Right lobe of liver (tissue), 6 donors: ENCODE measurements at regions not wholly inside any gene's neighbourhood (a gene's known extent, or its start where the extent isn't known, plus 50 kb on each side); places are given as distances from the start of the nearest gene placed in this dataset.

ENCODE experiments used
- ATAC-seq, 4 donors: fragments of 200-7000 bp; cut with Tn5 transposase; one replicate each; pipeline ENCODE4 v1.9.1; 2020; ENCODE audit warnings: mild to moderate bottlenecking in 4 of 4, moderate library complexity in 4 of 4
- DNase-seq, 3 donors: peaks; one replicate each; pipeline ENCODE4 v3.0.0-alpha.2; 2020
- H3K27ac ChIP-seq, 3 donors: fragments of 200-600 bp; one replicate each; pipeline ENCODE4 v1.8.0; 2022
- H3K27me3 ChIP-seq, 2 donors: fragments of 200-600 bp; one replicate each; pipeline ENCODE4 v1.8.0; 2022
- H3K36me3 ChIP-seq, 4 donors: fragments of 200-600 bp; sonication (generic) in 1 of 4; one replicate each; pipeline versions ENCODE4 v1.5.1 to v1.8.0; 2017 to 2022; ENCODE audit warnings: control low read depth in 1 of 4
- H3K4me1 ChIP-seq, 4 donors: fragments of 200-600 bp; sonication (generic) in 1 of 4; one replicate each; pipeline versions ENCODE4 v1.5.1 to v1.8.0; 2017 to 2022; ENCODE audit warnings: control low read depth in 1 of 4
- H3K4me3 ChIP-seq, 3 donors: fragments of 200-600 bp; one replicate each; pipeline ENCODE4 v1.8.0; 2022
- H3K9me3 ChIP-seq, 4 donors: fragments of 200-600 bp; sonication (generic) in 1 of 4; one replicate each; pipeline versions ENCODE4 v1.5.1 to v1.8.0; 2017 to 2022; ENCODE audit warnings: control low read depth in 1 of 4
- POLR2A ChIP-seq: fragments of 450-650 bp; IDR thresholded peaks from one replicate; pipeline ENCODE4 v1.6.1; 2017; ENCODE audit warnings: antibody characterized with exemption, mild to moderate bottlenecking
- WGBS: methylation state at CpG from one replicate; pipeline ENCODE4 v1.1.6; 2018; ENCODE audit warnings: low coverage, low lambda C conversion rate; ENCODE audit not compliant: insufficient coverage; ENCODE audit errors: missing lambda C conversion rate; 5-methylcytosine and 5-hydroxymethylcytosine counted together
- intact Hi-C, 2 donors: fragments of 100-400 bp; cut with DNase I; formaldehyde crosslinking; loops; one replicate each; pipeline versions ENCODE4 v1.11.2 to v1.14.1; 2022
- TF ChIP-seq, protein P1 (sequence below), 4 donors: fragments of 200-600 bp in 3 of 4; fragments of 450-650 bp in 1 of 4; IDR thresholded peaks; one replicate each; pipeline versions ENCODE4 v1.5.1 to v1.8.0; 2016 to 2022; ENCODE audit warnings: antibody characterized with exemption in 4 of 4, mild to moderate bottlenecking in 2 of 4
- donor health status: DM: no; HTN: yes; CAD: no.
- donor health status: DM: no; HTN: no; CAD: no.
- donor health status: DM: no; HTN: no; CAD: no.
- donor health status: DM: no; HTN: yes; CAD: no.
- donor health status: DM: no; HTN: yes; CAD: no.

DNA sequence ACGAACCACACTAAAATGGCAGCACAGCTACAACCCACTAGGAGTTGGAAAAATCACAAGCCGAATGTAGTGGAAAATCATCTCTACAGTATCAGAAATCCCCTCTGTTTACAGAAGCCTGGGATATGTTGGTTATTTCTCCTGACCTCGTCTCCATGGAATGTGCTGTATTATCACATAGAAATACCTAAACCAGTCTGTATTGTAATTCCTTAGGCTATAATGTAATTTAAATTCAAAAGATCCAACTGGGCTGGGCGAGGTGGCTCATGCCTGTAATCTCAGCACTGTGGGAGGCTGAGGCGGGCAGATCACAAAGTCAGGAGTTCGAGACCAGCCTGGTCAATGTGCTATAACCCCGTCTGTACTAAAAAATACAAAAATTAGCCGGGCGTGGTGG lies 244.8 kb upstream of the MPDZ start:
- no peak for ATAC-seq
- no peak for DNase-seq
- Histone ChIP-seq H3K27me3 (no peaks in the 10 kb centered on the region), H3K4me3 (no peak overlapping the region), H3K4me1 (no peaks in the 10 kb centered on the region), H3K27ac (no peak overlapping the region), H3K36me3 (no peaks in the 10 kb centered on the region), H3K9me3 (no peaks in the 10 kb centered on the region)
- intact Hi-C loops, result no loop called here
- WGBS, result 56% methylated on average over 9 of the region's 9 CpGs
- TF ChIP-seq, protein P1, sequence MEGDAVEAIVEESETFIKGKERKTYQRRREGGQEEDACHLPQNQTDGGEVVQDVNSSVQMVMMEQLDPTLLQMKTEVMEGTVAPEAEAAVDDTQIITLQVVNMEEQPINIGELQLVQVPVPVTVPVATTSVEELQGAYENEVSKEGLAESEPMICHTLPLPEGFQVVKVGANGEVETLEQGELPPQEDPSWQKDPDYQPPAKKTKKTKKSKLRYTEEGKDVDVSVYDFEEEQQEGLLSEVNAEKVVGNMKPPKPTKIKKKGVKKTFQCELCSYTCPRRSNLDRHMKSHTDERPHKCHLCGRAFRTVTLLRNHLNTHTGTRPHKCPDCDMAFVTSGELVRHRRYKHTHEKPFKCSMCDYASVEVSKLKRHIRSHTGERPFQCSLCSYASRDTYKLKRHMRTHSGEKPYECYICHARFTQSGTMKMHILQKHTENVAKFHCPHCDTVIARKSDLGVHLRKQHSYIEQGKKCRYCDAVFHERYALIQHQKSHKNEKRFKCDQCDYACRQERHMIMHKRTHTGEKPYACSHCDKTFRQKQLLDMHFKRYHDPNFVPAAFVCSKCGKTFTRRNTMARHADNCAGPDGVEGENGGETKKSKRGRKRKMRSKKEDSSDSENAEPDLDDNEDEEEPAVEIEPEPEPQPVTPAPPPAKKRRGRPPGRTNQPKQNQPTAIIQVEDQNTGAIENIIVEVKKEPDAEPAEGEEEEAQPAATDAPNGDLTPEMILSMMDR (IDR thresholded peaks at IDR 0.05), result no peak
- no peak for TF ChIP-seq POLR2A

DNA sequence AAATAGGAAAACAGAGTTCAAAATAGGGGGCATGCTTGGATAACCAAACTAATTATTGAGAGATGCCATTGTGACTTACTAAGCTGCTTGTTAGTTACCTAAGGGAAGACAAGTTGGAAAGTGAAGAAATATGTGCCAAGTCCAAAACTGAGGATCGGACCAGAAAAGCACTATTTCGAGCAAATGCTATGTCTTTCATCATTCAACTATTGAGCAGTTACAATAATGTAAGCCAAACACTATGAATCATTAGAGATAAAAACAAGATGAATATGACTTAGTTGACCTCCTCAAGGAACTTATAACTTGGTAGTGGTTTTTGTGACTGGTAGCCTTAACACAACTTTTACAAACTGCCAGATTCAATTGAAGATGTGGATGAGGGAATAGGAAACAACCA lies 240.6 kb upstream of the MPDZ start:
- intact Hi-C loops, result no loop called here
- no peaks in the 10 kb centered on the region for H3K36me3 ChIP-seq
- DNase-seq (no peak), ATAC-seq (no peak)
- no peak overlapping the region for H3K4me3 ChIP-seq
- H3K4me1 ChIP-seq, result no peaks in the 10 kb centered on the region
- no peaks in the 10 kb centered on the region for H3K27me3 ChIP-seq
- H3K9me3 ChIP-seq, result no peaks in the 10 kb centered on the region
- H3K27ac ChIP-seq, result no peak overlapping the region
- no peak for TF ChIP-seq POLR2A
- TF ChIP-seq, protein P1 (IDR thresholded peaks at IDR 0.05), result no peak
- 15% methylated on average over 2 of the region's 2 CpGs for WGBS

DNA sequence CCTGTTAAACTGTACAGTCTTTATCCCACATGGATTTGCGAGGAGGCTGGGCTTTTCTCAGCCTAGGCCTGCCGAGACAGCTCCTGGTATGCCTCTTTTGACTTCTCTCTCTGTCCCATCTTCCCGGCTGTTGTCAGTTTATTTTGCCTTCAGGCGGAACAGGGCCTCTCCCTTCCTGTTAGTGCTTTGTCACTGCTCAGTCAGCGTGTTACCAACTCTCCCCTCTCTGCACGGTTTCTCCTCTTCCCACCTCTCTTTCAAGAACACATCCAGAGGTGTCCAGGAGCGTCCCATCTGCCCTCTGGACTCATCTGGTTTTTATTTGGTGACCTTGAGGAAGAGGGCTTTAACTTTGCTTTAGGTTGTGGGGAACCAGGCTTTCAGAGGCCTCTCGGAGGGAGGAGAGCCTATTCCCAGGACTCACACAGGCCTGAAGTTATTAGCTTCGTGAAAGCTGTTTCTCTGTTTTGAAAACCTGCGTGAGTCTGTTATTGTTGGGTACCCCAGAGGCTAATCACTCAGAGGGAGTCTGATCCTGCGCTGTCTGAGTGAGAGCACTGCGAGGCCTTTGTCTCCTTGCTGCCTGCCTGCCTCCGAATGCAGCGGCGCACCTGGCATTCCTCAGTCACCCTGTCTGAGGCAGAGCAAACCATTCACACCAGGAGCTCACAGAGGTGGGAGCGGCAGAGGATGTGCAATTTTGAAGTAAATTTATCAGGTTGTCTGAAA lies 234.4 kb upstream of the MPDZ start:
- no peaks in the 10 kb centered on the region for H3K4me1 ChIP-seq
- H3K27ac ChIP-seq, result no peak overlapping the region
- H3K9me3 ChIP-seq, result no peaks in the 10 kb centered on the region
- intact Hi-C loops, result no loop called here
- WGBS, result 41% methylated on average over 11 of the region's 16 CpGs
- TF ChIP-seq, protein P1 (IDR thresholded peaks at IDR 0.05), result no peak
- no peak for TF ChIP-seq POLR2A
- no peaks in the 10 kb centered on the region for H3K36me3 ChIP-seq
- H3K27me3 ChIP-seq, result no peaks in the 10 kb centered on the region
- H3K4me3 ChIP-seq, result no peak overlapping the region
- DNase-seq (no peak), ATAC-seq (peak in 2 of 4 donors; percentile 32 to 45)

DNA sequence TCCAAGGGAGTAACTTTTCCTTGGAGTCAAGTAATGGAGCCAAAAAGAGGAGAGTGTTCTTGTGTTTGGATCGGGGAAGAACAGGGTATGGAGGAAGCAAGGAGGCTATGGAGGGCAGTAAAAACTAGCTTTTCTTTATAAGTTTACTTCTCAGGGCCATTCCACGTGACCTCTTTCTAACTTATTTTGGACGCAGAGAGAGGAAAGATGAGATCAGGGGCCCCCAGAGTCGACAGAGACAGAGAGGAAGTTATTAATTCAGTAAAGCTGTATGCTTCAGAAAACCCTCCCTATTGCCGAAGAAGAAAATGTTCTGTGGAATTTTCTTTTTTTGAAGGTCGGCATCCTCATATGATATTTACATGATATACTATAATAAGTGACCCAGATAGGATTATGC lies 233.8 kb upstream of the MPDZ start:
- H3K27ac ChIP-seq, result no peak overlapping the region
- intact Hi-C loops, result no loop called here

More for the DNA sequence above, 233.8 kb upstream of the MPDZ start:
- TF ChIP-seq, protein P1 (IDR thresholded peaks at IDR 0.05), result no peak
- no peak for TF ChIP-seq POLR2A
- no peak for ATAC-seq
- no peaks in the 10 kb centered on the region for H3K36me3 ChIP-seq
- no peak overlapping the region for H3K4me3 ChIP-seq
- no peak for DNase-seq
- no peaks in the 10 kb centered on the region for H3K27me3 ChIP-seq
- WGBS, result 39% methylated on average over 6 of the region's 6 CpGs
- H3K9me3 ChIP-seq, result no peaks in the 10 kb centered on the region
- H3K4me1 ChIP-seq, result no peaks in the 10 kb centered on the region
